Chondrocyte (in vitro differentiated cells): ENCODE measurements at regions not wholly inside any gene's neighbourhood (a gene's known extent, or its start where the extent isn't known, plus 50 kb on each side); places are given as distances from the start of the nearest gene placed in this dataset.

ENCODE experiments used
- DNase-seq: peaks from one replicate; pipeline ENCODE4 v3.0.0; 2021; ENCODE audit warnings: mixed read lengths, low spot score
- H3K27ac Mint-ChIP-seq: one replicate; pipeline ENCODE4 v1.8.0; 2021; ENCODE audit warnings: mild to moderate bottlenecking, moderate library complexity, mixed read lengths; ENCODE audit not compliant: unreplicated experiment
- H3K27me3 Mint-ChIP-seq: 2 replicates; pipeline ENCODE4 v1.8.0; 2021; ENCODE audit warnings: low read depth, mixed read lengths
- H3K36me3 Mint-ChIP-seq: 2 replicates; pipeline ENCODE4 v1.8.0; 2021; ENCODE audit warnings: low read depth, mixed read lengths
- H3K4me1 Mint-ChIP-seq: 2 replicates; pipeline ENCODE4 v1.8.0; 2021; ENCODE audit warnings: low read depth, mild to moderate bottlenecking, mixed read lengths
- H3K4me3 Mint-ChIP-seq: one replicate; pipeline ENCODE4 v1.8.0; 2021; ENCODE audit warnings: mild to moderate bottlenecking, moderate library complexity, mixed read lengths; ENCODE audit not compliant: unreplicated experiment
- H3K9me3 Mint-ChIP-seq: 2 replicates; pipeline ENCODE4 v1.8.0; 2021; ENCODE audit warnings: low read depth, mixed read lengths
- TF ChIP-seq, protein P1 (sequence below): fragments of 200-600 bp; sonication (generic); IDR thresholded peaks from 2 replicates; pipeline ENCODE4 v1.5.0; 2021; ENCODE audit warnings: antibody characterized with exemption, mild to moderate bottlenecking, moderate library complexity

GRCh38 chr15:70219966-70220365, 122.2 kb upstream of the TLE3 start:
- Mint-ChIP-seq H3K36me3 (peaks cover 1% of the 10 kb centered on the region), H3K4me3 (no peak overlapping the region), H3K27ac (no peak overlapping the region), H3K27me3 (peaks cover 28% of the 10 kb centered on the region), H3K9me3 (no peaks in the 10 kb centered on the region), H3K4me1 (no peaks in the 10 kb centered on the region)
- TF ChIP-seq, protein P1, sequence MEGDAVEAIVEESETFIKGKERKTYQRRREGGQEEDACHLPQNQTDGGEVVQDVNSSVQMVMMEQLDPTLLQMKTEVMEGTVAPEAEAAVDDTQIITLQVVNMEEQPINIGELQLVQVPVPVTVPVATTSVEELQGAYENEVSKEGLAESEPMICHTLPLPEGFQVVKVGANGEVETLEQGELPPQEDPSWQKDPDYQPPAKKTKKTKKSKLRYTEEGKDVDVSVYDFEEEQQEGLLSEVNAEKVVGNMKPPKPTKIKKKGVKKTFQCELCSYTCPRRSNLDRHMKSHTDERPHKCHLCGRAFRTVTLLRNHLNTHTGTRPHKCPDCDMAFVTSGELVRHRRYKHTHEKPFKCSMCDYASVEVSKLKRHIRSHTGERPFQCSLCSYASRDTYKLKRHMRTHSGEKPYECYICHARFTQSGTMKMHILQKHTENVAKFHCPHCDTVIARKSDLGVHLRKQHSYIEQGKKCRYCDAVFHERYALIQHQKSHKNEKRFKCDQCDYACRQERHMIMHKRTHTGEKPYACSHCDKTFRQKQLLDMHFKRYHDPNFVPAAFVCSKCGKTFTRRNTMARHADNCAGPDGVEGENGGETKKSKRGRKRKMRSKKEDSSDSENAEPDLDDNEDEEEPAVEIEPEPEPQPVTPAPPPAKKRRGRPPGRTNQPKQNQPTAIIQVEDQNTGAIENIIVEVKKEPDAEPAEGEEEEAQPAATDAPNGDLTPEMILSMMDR = no peak
- no peak for DNase-seq

DNA sequence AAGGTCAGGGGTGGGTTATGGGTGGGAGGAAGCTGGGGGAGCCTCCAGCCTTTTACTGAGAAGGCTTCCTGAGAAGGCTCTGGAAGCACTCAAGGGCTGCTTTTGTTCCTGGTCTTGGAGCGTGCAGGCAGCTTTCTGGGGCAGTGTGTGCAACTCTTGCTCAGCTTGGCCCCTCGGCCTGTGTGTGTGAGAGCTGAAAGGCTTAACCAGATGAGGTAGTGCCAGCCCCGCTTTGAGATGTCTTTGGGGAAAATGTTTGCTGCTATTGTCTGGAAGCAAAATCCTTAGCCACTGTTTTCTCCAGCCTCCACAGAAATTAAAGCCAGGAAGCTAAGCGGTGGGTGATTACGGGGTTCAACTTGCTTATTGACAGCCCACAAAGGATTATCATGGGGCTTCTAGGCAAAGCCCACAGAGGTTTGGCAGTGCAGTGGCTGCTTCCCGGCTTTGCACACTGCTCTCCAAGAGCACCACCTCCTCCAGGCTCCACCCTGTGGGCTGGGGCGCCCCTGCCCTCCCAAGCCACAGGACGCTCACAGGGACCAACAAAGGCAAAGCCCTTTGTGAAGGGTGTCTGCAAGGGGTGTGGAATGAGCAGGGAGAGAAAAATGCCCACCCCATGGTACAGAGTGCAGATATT, 121.7 kb upstream of the TLE3 start:
- Mint-ChIP-seq H3K4me3 (no peak overlapping the region), H3K4me1 (no peaks in the 10 kb centered on the region), H3K27ac (no peak overlapping the region)

DNA sequence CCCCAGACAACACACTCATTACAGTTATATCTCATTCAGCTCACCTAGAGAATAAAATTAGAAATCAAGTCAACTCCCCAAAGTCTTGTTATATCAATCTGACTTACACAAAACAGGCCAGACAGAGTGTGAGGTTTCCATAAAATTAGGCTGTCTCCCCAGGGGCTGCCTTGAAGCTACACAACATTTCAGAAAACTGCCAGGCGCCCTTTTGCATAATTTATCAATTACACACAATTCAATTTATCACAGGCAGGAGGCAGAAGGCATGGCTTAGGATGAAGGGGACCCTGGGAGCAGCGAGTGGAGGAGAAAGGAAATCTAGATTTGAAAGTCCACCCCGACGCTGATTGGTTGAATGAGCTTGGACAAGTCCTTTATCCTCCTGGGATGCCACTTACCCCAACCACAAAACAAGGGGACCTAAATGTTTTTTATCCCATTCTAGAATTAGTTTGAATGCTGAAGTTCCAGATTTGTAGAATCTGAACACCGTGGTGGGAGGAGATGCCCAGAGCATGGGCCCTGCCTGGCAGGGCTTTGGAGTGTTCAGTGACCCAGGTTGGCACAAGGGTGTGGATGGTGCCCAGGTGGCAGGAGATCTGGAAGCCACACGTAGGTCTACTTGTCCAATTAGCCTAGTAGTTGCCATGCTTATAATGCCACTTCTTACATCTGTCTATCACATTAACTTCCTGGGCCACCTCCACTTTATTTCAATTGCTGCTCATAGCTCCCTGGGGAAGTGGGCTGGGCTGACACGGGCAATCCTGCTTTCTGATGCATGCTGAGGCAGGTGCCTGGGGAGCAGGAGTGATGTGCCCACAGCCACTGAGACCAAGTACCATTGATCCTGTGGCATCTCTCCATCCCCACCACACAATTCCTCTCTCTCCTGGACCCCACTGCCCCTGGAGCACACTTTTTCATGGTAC, 119.8 kb upstream of the TLE3 start:
- TF ChIP-seq, protein P1 = no peak
- no peak for DNase-seq
- Mint-ChIP-seq H3K36me3 (peaks cover 1% of the 10 kb centered on the region), H3K9me3 (no peaks in the 10 kb centered on the region), H3K4me3 (no peak overlapping the region), H3K4me1 (no peaks in the 10 kb centered on the region), H3K27ac (no peak overlapping the region), H3K27me3 (peaks cover 30% of the 10 kb centered on the region)

More for the DNA sequence above, 121.7 kb upstream of the TLE3 start:
- Mint-ChIP-seq H3K9me3 (no peaks in the 10 kb centered on the region), H3K36me3 (peaks cover 1% of the 10 kb centered on the region), H3K27me3 (peaks cover 23% of the 10 kb centered on the region)
- TF ChIP-seq, protein P1 = no peak
- DNase-seq = no peak

DNA sequence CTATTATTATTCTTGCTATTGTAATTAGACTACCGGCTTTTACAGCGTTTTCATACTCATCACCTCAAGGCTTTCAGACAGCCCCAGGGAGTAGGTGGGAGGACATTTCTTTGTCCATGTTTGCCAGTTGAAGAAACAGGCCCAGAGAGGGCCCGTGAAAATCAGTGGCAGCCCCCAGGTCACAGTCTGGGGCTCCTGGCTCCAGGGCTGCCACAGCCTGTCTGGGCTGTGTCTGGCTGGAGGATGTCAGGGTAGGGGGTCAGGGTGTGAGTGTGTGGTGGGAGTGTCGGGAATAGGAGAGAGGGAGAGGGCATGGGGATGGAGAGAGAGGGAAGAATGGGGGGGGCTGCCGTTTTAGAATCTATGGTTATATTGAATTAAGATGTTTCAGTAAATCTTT, 118.2 kb upstream of the TLE3 start:
- Mint-ChIP-seq H3K36me3 (peaks cover 1% of the 10 kb centered on the region), H3K27ac (no peak overlapping the region), H3K4me3 (no peak overlapping the region), H3K9me3 (peaks cover 3% of the 10 kb centered on the region), H3K4me1 (no peaks in the 10 kb centered on the region), H3K27me3 (peaks cover 33% of the 10 kb centered on the region)
- TF ChIP-seq, protein P1 = no peak
- no peak for DNase-seq

- Mint-ChIP-seq H3K27ac (no peak overlapping the region), H3K9me3 (peaks cover 5% of the 10 kb centered on the region)
Measured at GRCh38 chr15:70214941-70215635, 117.4 kb upstream of the TLE3 start.

More at GRCh38 chr15:70214941-70215635, 117.4 kb upstream of the TLE3 start:
- no peak overlapping the region for H3K4me3 Mint-ChIP-seq
- TF ChIP-seq, protein P1 = no peak
- DNase-seq = no peak
- peaks cover 3% of the 10 kb centered on the region for H3K36me3 Mint-ChIP-seq
- H3K4me1 Mint-ChIP-seq = no peaks in the 10 kb centered on the region
- peaks cover 38% of the 10 kb centered on the region for H3K27me3 Mint-ChIP-seq
